ENCODE measurements at regions not wholly inside any gene's neighbourhood (a gene's known extent, or its start where the extent isn't known, plus 50 kb on each side); places are given as distances from the start of the nearest gene placed in this dataset.
"Not testable (repeated sequence)": the region's sequence is repeated elsewhere in the genome, so short reads cannot be mapped to it uniquely, and the experiment has no call there.

DNA sequence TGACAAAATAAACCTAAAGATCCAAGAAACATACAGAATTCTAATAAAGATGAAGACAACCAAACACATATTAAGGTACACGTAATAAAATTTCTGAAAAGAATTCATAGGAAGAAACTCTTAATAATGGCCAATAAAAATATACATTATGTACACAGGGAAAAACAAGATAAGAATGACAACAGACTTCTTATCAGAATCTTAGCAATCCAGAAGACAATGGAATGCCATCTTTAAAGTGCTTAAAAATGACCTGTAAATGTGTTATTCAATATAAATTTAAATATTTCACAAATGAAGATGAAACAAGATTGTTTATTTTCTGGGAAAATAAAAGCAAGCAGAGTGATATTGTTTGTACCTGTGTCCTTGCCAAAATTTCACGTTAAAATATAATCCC lies 530.4 kb upstream of the PTBP2 start:
- DNase-seq (ENCODE audit: low spot score) = no peak

GRCh38 chr1:96206451-96206850 lies 515.1 kb upstream of the PTBP2 start:
- DNase-seq (ENCODE audit: low spot score) = no peak

DNA sequence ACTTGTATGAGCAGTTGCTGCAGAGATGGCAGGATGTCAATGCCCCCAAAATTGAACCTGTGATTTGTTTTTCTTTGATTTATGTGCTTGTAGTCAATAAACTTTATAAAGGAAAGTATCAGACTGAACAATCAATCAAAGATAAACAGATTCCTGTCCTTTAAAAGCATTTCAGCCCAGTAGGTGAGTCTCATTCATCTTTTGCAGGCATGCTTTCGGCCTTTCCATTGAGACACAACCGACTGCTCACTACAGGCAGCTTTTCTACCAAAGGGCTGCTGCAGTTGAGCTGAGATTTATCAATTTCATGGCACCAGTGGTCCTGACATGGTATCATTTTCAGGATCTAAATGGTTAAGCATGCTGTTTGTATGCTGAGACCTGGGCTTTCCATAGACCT lies 513.6 kb upstream of the PTBP2 start:
- no peak for DNase-seq (ENCODE audit: low spot score)

DNA sequence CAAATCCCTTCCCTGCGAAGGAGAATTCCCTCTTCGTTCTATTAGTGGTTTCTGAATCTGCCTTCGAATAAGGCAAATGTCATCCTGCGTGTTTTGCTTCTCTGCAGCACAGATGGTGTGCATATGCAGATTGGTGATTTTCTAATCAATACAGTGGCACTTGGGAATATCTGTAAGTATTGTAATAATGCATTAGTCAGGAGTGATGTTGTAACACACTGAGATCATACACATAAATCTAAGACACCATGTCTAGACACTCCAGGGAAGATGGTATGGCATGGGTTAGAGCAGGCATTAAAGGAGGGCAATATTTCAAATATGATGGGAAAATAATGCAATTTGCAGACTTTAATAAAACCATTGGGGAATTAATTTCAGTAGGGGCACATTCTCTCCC lies 513.2 kb upstream of the PTBP2 start:
- DNase-seq (ENCODE audit: low spot score) = no peak

- DNase-seq (ENCODE audit: low spot score) = no peak
Measured at GRCh38 chr1:96210054-96210453, 511.5 kb upstream of the PTBP2 start.

- DNase-seq (ENCODE audit: low spot score) = no peak
Measured at GRCh38 chr1:96211202-96211601, 510.4 kb upstream of the PTBP2 start.

GRCh38 chr1:96214982-96215381 lies 506.6 kb upstream of the PTBP2 start:
- no peak for DNase-seq (ENCODE audit: low spot score)

DNA sequence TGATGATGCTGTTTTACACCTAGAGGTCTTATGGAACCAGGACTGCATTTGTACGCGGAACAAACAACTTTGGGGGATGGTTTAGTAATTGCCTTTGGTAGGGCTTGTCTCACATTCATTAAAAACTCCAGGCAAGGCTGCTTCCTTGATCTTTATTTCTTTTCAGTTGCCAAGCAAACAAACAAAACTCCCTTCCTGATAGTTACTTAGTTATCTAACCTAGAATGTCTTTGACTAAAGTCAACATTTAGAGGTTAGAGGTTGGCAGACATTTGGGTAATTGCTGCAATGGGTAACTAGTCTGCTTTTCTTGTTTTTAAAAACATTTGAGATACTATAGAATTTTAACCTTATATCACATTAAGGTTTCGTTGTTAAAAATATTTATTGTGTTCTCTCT lies 500.9 kb upstream of the PTBP2 start:
- no peak for DNase-seq (ENCODE audit: low spot score)

DNA sequence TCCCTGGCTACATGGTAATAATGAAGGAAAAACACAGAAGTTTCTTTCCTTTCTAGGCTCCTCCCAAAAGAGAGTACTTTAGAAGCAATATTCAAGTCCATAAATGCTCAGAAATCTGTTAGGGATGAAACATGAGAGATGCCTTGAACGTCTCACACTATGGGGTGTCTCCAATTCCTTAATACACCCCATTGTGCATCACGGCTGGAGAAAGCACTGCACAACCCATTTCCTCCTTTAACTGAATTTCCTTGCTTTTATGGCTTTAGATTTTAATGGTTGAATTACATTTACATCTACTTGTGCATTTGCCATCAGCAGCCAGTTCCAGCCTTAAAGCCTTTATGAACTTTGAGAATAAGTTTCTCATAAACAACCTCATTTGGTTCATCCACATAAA lies 498.9 kb upstream of the PTBP2 start:
- DNase-seq (ENCODE audit: low spot score) = no peak

DNA sequence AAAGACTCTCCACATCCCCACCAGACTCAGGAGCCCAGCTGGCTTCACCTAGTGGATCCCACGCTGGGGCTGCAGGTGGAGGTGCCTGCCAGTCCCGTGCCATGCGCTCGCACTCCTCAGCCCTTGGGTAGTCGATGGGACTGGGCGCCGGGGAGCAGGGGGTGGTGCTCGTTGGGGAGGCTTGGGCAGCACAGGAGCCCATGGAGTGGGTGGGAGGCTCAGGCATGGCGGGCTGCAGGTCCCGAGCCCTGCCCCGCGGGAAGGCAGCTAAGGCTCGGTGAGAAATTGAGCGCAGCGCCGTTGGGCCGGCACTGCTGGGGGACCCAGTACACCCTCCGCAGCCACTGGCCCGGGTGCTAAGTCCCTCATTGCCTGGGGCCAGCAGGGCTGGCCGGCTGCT lies 497.4 kb upstream of the PTBP2 start:
- DNase-seq (ENCODE audit: low spot score) = not testable (repeated sequence)

GRCh38 chr1:96233422-96233821 lies 488.2 kb upstream of the PTBP2 start:
- DNase-seq (ENCODE audit: low spot score) = no peak

- DNase-seq (ENCODE audit: low spot score) = no peak
Measured at GRCh38 chr1:96234299-96234698, 487.3 kb upstream of the PTBP2 start.

DNA sequence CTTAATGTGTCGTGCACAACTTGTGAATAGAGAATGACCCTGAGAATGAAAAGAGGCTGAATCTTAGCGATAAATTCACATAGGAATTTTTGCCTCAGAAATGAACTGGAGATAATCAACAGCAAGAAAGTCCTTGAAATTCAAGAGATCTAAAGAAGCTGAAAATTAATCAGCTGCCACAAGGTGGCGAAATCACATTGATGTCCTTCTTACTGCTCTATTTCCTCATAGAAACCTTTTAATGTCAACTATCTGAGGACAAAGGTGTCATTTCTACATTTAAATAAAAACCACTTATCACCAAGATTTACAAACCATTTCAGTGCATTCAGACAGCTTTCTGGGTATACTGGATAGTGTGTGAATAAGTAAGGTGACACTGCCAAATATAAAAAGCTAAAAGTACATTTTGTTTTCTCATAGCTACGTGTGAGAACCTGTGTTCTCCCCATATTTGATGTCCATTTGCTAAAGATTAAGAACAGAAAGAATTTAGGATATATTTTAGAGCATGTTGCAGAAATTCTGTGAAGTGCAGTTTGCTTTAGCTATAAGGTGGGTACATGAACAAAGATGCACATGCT lies 485.3 kb upstream of the PTBP2 start:
- peak; percentile 46 for DNase-seq (ENCODE audit: low spot score)

GRCh38 chr1:96238426-96238825 lies 483.2 kb upstream of the PTBP2 start:
- DNase-seq (ENCODE audit: low spot score) = no peak

DNA sequence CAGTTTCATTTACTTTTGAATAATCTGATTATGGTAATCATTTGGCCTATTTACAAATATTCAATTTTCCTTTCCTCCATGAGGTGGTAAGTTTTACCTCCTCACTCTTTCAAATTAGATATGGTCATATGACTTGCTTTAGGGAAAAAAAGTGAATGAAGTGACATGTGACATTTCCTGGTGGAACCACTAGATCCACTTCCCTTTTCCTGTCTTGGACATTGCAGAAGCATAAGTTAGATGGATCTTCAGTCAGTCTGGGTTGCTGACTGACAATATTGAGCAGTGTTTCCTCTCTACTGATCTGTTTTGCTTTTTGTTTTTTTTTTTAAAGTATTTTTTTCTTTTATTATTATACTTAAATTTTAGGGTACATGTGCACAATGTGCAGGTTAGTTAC lies 481.1 kb upstream of the PTBP2 start:
- DNase-seq (ENCODE audit: low spot score) = no peak

- peak; percentile 33 for DNase-seq (ENCODE audit: low spot score)
Measured at GRCh38 chr1:96253246-96254035, 468.1 kb upstream of the PTBP2 start.

GRCh38 chr1:96256130-96256790 lies 465.3 kb upstream of the PTBP2 start:
- DNase-seq (ENCODE audit: low spot score) = no peak

GRCh38 chr1:96259399-96259798 lies 462.2 kb upstream of the PTBP2 start:
- DNase-seq (ENCODE audit: low spot score) = no peak

DNA sequence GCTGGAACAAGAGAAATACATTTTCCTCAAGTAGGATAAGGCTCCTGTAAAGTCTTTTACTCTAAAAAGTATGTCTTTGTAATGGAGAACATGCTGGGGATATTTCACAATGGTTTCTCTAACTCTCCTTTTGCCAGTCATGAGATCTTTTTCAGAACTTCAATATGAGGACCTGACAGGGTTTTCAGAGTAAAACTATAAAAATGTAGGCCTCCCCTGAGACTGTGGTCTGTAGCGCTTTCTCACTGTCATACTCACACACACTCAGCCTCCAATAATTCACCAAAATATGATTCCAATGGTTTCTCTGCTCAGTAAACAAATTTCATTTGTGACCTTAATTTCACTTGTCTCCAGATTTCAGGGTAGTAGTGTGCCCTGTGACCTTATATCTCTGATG lies 440.1 kb upstream of the PTBP2 start:
- DNase-seq (ENCODE audit: low spot score) = no peak

- no peak for DNase-seq (ENCODE audit: low spot score)
Measured at GRCh38 chr1:96290033-96290432, 431.6 kb upstream of the PTBP2 start.

GRCh38 chr1:96290801-96291200 lies 430.8 kb upstream of the PTBP2 start:
- no peak for DNase-seq (ENCODE audit: low spot score)

- no peak for DNase-seq (ENCODE audit: low spot score)
Measured at GRCh38 chr1:96291468-96291867, 430.1 kb upstream of the PTBP2 start.

DNA sequence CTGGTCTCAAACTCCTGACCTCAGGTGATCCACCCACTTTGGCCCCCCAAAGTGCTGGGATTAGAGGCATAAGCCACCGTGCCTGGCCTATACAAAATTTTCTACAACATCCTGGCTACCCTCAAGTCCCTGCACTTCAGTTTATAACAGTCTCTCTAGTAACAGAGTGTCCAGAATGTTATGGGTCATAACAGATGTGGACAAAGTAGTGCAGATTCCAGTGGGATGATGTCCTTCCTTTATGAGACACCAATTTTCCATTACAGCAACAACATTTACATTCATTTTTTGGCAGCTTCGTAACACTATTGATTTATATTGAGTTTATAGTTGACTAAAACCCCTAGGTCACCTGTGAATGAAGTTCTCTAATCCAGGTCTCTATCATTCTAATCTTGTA lies 429.4 kb upstream of the PTBP2 start:
- no peak for DNase-seq (ENCODE audit: low spot score)

DNA sequence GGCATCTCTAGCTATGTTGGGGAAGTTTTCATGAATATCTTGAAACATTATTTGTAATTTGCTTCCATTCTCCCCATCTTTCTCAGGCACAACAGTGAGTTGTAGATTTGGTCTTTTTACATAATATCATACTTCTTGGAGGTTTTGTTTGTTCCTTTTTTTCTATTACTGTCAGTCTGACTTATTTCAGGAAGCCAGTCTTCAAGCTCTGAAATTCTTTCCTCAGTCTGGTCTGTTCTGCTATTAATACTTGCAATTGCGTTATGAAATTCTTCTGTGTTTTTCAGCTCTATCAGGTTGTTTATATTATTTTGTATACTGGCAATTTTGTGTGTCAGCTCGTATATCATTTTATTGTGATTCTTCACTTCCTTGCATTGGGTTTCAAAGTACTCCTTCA lies 424.6 kb upstream of the PTBP2 start:
- no peak for DNase-seq (ENCODE audit: low spot score)

Data from GM03348 (cell line).